ENCODE measurements at regions not wholly inside any gene's neighbourhood (a gene's known extent, or its start where the extent isn't known, plus 50 kb on each side); places are given as distances from the start of the nearest gene placed in this dataset.

DNA sequence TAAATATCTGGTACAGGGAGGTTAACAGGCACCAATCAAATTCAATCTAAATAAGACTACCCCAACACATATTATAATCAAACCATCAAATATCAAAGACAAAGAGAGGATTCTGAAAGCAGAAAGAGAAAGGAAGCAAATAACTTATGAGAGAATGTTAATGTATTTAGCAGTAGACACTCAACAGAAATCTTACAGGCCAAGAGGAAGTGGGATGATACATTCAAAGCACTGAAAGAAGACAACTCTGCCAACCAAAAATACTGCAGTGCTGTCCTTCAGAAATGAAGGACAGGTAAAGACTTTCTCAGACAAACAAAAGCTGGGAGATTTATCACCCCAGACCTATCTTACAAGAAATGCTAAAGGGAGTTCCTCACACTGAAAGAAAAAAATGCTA lies 95.9 kb upstream of the PTHLH start:
- DNase-seq (ENCODE audit: low spot score) (no peak), ATAC-seq (ENCODE audit: low FRiP score) (no peak)
- TF ChIP-seq, protein P1, sequence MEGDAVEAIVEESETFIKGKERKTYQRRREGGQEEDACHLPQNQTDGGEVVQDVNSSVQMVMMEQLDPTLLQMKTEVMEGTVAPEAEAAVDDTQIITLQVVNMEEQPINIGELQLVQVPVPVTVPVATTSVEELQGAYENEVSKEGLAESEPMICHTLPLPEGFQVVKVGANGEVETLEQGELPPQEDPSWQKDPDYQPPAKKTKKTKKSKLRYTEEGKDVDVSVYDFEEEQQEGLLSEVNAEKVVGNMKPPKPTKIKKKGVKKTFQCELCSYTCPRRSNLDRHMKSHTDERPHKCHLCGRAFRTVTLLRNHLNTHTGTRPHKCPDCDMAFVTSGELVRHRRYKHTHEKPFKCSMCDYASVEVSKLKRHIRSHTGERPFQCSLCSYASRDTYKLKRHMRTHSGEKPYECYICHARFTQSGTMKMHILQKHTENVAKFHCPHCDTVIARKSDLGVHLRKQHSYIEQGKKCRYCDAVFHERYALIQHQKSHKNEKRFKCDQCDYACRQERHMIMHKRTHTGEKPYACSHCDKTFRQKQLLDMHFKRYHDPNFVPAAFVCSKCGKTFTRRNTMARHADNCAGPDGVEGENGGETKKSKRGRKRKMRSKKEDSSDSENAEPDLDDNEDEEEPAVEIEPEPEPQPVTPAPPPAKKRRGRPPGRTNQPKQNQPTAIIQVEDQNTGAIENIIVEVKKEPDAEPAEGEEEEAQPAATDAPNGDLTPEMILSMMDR (IDR thresholded peaks at IDR 0.05), result no peak

DNA sequence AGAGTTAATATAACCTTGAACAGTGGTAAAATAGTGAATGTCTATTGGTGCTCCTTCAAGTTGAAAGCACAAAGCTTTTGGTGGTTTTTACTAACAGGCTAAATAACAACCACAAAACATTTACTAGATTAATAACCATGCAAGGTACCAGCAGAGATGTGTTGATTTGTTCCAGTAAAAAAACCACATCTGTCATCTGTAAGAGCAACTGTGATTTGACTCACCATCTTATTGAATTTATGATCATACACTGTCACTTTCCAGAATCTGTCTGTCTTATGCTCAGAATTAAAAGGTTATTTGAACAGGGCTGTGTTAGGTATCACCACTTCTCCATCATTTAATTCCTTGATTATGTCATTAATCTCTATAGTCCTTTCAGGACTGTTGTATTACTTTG lies 107.0 kb upstream of the PTHLH start:
- ATAC-seq (ENCODE audit: low FRiP score) (no peak), DNase-seq (ENCODE audit: low spot score) (no peak)
- TF ChIP-seq, protein P1 (IDR thresholded peaks at IDR 0.05), result no peak

DNA sequence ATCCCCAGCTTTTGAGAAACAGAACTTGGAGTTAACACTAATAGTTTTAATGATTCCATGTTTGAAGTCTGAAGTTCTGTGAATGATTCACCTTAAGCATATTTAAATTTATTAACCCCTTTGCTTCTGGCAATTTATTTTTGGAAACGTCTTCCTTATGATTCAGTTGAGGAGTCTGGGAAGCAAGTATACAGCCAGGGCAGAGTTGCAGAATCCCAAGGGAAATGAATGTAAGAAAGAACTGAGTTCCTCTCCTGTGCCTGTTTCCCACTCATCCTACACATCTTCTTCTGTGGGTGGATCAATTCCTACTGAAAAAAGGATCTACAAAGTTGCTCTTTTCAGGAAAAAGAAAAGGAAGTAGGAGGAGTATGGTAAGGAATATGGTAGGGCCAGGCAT lies 108.2 kb upstream of the CCDC91 start:
- ATAC-seq (ENCODE audit: low FRiP score), result no peak
- no peak for DNase-seq (ENCODE audit: low spot score)
- TF ChIP-seq, protein P1 (IDR thresholded peaks at IDR 0.05), result no peak

DNA sequence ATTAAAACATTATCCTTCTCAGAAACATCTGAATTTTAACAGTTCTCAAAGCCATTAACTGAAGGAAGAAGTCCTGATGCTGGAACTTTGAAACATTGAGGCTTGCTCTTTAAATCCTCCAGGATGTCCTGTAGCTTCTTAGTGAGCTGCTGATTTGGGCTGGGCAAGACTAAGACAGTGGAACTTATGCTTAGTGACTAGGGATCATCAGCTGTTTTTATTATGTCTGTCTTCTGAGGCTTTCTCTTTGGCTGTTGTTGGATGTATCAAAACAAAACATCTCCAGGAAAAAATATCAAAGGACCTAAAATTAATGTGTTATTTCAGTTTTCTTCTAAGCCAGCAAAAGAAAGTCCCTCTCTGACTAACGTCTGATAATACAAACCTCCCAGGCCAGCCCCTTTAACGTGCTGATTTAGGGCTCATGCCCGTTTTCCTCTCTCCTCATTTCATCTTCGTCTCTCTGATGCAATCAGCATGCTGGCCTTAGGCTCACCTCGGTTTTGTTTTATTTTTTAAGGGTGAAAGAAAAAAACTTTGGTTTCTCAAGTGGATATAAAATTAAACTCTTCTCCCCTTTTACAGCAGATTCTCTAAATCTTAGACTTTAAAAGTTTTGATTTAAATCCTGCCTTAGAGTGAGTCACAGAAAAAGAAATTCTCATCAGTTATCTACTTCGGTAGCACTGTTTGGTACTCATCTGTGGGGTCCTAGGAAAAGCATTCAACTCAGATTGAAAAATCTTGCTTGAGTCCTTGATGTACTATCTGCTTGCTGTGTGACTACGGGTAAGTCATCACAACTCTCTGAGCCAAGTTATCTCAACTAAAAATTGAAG lies 106.2 kb upstream of the CCDC91 start:
- TF ChIP-seq, protein P1 (IDR thresholded peaks at IDR 0.05), result no peak
- DNase-seq (ENCODE audit: low spot score), result no peak
- ATAC-seq (ENCODE audit: low FRiP score), result no peak

DNA sequence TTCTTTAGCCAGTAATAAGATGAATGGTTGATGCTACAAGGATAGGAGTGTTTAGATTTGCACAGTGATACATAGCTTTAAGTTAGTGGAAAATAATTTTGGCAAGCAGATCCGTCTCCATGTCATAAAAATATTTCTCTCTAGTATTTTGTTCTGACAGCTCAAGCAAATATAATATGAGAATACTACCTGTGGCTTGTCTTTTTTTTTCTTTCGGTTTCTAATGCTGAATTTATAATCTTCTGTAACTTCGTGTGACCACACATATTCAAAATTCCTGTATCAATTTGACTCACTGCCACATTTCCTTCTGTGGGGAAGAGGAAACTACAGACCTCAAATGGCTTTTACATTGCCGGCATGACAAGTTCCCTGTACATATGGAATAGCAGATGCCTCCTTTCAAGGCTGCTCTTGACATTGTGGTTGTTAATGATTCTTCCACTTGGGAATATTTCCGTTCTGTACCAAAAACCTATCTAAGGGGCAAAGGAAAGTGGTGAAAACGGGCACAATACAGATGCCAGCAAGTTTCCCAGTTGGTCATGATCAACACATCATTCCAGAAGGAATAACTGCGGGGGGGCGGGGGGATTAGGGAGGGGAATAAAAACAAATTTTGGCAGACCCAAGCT lies 103.6 kb upstream of the CCDC91 start:
- TF ChIP-seq, protein P1 (IDR thresholded peaks at IDR 0.05), result no peak
- ATAC-seq (ENCODE audit: low FRiP score) (no peak), DNase-seq (ENCODE audit: low spot score) (no peak)

DNA sequence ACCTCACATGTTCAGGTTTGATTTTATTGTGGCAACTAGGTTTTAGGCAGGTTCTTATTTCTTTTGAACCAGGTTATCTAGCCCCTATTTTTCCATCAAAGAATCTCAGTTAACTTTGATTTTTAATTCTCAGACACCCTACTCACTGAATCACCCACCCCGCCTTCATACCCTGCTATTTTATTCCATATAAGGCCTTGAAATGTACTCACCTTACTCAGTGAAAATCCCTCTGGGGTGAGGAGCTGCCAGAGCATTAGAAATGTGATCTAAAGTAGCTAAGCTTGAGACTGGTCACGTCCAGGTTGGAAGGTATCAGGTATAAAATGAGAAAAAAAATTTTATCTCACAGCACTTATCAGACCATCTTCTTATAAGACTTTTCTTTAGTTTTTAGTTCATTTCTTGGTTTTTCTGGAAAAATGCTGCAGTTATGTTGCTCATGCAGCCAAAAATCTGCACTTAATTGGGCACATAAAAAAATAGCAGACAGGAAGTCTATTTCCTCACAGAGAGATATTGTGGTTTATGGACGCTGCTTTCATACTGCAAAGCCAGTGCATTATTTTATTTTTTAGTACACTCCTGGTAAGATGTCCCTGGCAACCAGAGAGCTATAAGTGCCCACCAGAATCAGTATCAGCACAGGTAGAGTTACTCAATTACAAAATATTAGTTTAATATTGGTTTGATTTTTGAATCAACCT lies 101.5 kb upstream of the CCDC91 start:
- ATAC-seq (ENCODE audit: low FRiP score), result no peak
- DNase-seq (ENCODE audit: low spot score), result no peak
- TF ChIP-seq, protein P1 (IDR thresholded peaks at IDR 0.05), result no peak
